Esophagus mucosa (tissue), 1 donor: ENCODE measurements at regions not wholly inside any gene's neighbourhood (a gene's known extent, or its start where the extent isn't known, plus 50 kb on each side); places are given as distances from the start of the nearest gene placed in this dataset.

ENCODE experiments used
- ATAC-seq: fragments of 200-7000 bp; cut with Tn5 transposase; one replicate; pipeline ENCODE4 v1.9.1; 2020
- donor health status: DM: yes; HTN: yes; CAD: no.

DNA sequence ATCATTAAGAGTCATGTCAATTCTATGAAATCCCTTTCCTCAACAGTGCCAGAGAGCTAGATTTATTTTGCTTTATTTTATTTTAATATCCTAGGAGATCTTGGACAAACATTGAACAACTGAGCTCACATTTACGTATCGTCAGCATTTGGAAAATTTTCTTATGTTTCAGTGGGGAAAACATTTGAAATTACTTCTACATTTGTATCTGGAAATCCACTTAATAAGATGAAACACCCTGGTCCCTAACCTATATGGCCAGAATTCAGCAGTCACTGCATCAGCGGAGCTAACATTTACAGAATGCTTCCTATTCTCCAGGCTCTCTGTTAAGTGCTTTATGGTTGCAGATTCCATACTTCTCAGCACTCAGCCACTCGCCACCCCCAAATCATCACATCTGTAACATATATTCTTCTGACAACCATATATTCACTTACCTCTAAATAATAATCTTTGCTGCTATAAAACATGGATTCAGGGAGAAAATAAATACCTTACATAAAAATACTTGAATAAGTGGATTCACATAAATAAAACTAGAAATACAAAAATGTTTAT is 773.9 kb downstream of the JRKL start:
- no peak for ATAC-seq

DNA sequence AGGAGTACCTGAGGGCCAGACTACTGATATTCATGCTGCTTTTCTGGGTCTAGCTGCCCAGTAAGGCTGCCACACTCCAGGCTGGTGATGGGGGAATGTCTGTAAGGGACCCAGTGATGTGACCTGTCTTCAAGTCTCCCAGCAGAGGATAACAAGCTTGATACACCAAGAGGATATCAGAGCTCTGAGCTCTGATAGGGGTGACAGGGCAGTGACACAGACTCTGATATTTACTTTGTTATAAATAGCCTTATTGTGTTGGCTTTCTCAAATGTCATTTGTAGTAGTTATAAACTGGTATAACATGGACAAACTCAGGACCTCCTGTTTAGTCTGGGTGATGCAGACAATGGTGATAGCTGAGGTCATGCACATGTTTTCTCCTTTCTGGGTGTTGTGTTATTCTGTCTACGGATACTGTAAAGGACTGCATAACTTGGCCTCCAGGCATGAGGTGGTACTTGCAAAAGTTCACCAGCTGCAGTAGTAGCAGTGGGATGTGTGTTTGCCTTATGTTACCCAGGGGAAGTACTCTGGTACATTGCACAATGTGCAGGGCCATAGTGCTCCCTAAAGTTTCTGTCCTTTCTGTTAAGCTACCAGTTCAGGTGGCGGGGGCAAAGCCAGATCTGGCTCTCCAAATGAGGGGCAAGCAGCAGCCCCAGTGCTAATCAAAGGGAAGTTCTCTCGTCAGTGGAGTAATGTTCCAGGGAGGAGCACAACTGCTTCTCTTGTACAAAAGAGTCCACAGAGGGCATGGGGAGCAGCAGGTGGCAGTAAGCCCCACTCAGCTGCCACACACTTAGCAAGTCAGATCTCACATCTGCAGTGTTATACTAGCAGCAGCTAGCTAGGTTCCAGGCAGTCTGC is 812.2 kb downstream of the JRKL start:
- no peak for ATAC-seq

DNA sequence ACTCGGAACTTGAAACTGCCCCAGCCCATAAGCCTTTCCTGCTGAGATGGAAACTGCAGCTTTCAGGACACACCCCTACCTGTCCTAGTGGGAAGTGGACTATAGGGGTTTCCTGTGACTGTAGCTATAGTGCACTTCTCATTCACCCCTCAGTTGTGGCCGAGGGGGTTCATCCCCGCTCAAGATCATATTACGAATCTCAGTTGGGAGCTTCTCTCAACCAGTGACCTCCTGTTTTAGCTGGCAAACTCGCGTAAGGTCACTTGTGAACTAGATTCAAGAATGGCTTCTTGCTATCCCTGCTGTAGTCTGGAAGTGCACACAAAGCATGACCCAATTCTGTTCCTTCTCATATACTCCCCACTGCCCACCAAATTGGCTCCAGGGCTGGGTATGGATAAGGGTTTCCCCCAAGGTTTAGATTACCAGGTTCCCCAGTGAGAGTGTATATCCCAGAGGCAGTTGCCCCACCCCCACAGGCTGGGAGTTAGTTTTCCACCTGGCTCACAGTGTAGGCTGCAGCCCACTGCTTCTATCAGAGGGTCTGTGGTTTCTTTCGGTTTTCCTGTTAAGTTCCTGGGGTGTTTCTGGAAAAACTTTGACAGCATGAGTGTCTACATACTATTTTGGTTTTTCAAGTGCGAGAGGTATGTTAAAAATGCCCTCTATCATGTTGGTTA is 812.9 kb downstream of the JRKL start:
- ATAC-seq, result no peak

- ATAC-seq, result no peak
Observed at GRCh38 chr11:97218011-97218410, 828.2 kb downstream of the JRKL start.

DNA sequence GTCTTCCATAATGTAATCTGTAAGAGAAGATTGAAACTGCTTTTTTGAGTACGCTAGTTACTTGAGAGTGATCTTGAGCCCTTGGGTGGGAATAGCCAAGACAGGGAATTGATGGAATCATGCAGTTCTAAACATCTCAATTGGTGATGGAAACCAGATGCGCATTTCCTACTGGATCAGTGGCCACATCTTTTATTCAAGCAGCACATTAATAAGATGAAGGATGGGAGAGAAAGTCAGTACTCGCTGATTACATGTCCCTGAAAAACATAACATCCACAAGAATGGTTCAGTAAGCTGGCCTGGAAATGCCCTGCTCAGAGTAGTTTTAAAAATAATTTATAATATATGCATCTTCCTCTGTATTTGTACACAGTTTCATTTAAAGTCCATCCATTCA is 833.8 kb downstream of the JRKL start:
- ATAC-seq, result no peak

DNA sequence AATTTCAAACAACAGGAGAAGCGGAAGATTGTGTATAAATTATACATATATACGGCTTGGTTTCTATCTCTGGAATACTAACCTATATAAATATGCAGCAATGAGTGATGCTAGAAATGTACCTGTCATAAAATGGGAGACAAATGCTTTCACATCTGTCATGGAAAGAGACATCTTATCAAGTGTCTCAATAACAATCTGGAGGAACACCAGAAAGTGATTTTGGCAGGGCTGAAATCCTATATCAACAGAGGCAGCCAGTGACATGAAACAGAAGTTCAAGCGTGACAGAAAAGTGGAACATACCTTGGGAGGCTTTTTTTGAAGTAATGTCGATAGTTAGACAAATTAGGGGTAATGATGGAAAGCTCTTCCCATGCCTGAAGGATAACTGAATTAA is 834.6 kb downstream of the JRKL start:
- ATAC-seq, result no peak

DNA sequence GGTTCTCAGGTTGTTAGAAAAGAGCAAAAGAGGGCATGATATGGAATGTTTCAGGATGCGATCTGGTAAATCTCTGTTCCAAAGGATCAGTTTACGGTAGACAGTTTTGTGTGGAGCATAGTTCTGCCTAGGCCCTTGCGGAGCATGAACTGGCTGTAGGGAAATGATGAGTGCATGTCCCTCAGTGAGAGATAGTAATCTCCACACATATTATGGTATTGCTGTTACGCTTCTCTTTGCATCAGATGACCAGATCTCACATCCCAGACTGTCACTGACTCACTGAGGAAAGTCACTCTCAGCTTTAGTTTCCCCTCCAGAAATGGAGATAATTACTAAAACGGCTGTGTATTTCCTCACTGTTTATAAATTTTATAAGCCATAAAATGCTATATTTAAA is 836.0 kb downstream of the JRKL start:
- ATAC-seq, result no peak

DNA sequence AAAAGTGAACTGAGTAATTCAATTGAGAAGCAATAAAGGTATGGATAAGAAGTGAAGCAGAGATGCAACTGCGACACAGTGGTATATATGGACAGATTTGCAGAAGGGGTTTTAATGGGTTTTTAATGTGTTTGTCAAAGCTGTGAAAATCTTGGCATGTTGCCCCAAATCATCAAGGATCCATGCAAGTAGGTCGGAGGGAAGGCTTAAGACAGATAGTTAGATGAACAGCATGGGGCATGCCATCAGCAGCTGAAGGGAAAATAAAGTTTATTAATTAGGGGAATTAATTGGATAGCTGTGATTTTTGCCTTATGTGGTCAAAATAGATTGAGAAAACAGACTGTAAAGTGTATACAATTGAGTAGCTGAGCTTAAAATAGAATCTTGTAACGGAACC is 840.1 kb downstream of the JRKL start:
- ATAC-seq, result no peak

DNA sequence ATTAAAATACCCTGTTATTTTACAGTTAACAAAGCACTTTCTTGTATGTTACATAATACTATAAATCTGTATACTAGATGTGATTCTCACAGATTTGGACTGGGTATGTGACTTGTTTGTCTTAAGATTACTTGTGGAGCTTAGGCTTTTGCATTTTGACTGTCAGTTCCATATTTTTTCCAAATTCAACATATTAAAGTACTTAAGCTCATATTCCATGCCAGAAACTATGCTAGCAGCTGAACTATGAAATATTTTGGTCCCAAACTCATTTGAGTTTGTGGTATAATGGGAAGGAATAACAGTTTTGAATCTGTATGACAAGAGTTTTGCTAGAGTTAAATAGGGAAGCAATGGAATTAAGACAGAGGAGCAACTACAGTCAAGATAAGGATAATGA is 841.4 kb downstream of the JRKL start:
- ATAC-seq, result no peak

DNA sequence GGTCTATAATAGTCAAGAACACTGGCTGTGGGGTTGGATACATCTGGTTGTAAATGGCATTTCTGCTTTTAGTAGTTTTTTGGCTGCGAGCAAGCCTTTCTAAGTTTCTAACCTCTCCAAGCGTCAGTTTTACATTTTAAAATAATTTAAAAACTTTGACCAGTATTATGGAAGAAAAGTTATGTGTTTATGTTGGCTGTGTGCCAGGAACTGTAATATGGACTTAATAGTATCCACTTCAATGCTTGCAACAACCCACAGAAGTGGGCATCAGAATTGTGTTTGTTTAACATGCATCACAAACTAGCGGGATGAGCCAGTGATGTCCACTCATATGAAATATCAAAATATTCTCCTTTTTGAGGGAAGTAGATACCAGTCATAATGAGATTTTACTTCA is 844.2 kb downstream of the JRKL start:
- no peak for ATAC-seq

- no peak for ATAC-seq
Observed at GRCh38 chr11:97237151-97237550, 847.3 kb downstream of the JRKL start.

DNA sequence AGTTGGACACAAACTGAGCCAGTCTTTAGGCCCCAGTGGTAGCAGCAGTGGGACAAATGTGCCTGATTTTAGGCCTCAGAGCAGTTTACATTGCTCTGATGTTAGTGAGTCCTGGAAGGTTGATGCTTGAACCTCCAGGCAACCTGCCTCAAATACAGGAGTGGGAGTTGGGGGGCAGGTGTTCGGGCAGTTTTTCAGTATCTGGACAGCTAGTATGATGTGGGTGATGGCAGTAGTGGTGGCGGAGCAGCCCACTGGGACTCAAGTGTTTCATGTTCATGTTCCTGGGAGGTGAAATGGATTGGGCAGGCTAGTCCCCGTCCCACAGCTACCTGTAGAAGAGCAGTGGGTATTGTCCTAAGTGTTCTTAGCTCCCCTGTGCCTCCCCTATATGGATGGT is 857.8 kb downstream of the JRKL start:
- no peak for ATAC-seq

GRCh38 chr11:97254790-97255189 is 865.0 kb downstream of the JRKL start:
- no peak for ATAC-seq

DNA sequence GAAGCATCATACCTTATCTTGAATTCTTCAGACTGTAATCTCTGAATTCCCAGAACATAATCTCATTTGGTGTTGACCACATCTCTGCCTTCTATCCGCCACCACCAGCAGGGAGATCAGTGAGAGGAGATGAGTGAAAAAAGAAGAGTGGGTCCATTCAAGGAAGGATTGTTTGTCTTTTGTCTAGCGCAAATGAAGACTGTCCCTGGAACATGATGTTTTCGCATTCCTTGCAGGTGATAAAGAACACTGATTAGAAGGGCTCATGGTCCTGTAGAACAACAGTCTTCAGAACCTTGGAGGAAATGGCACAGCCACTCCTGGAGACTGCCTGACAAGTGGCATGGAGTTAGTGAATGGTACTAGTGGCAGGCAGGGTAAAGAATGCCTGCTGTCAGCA is 869.6 kb downstream of the JRKL start:
- ATAC-seq, result no peak

DNA sequence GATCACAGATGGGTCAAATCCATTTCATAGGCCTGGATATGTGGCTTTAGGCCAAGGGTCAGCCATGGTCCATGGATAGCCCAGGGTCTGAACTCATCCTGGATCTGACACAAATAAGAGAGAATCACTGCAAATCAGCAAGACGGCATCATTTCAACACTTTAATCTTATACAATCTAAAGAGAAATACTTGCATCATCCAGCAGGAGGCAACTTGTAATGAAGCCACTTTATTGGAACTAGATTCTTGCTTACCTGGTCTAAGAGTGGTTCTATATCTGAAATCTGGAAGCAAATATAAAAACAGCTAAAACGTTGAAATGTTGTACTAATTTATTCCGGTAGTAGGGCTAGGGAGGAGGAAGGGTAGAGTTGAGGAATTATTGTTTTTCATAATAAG is 870.1 kb downstream of the JRKL start:
- ATAC-seq, result no peak

GRCh38 chr11:97263183-97263858 is 873.5 kb downstream of the JRKL start:
- ATAC-seq, result no peak

DNA sequence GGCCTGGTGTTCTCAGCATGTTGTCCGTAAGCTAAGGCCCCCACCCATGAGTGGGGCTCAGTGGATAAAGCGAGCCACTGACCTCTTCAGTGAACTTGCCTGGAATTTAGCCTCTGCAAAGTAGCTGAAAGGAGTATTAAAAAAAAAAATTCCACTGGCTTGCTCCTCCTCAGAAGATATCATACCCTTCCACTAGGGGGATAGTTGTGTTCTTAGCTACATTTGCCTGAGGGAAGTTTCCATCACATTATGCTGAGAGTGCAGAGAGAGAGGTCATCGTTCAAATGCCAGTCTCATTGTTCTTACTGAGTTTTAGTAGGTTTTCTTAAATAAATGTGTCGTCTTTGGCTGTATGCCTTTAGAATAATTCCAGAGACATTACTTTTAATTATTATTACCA is 879.7 kb downstream of the JRKL start:
- ATAC-seq, result no peak

- ATAC-seq, result no peak
Observed at GRCh38 chr11:97279341-97279740, 889.5 kb downstream of the JRKL start.

GRCh38 chr11:97280347-97280746 is 890.5 kb downstream of the JRKL start:
- ATAC-seq, result no peak

GRCh38 chr11:97289823-97290222 is 900.0 kb downstream of the JRKL start:
- ATAC-seq, result no peak

- no peak for ATAC-seq
Observed at GRCh38 chr11:97290464-97291041, 900.7 kb downstream of the JRKL start.

DNA sequence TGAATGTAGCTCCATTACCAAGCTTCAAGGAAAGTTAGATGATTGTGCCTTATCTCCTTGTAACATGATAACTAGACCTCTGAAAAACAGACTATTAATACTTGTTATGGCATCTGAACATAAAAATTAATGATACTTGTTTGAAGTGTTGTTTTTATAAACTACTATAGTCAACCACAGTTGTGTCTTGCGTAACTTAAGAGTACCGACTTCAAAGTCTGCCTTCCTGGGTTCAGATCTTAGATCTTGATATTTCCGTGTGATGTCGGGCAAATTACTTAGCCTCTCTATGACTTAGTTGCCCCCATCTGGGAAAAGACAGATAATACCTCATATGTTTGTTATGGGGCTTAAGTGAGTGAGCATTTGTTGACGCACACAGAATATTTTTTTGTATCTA is 906.5 kb downstream of the JRKL start:
- ATAC-seq, result no peak

- ATAC-seq, result no peak
Observed at GRCh38 chr11:97309291-97309690, 919.5 kb downstream of the JRKL start.
